ENCODE measurements at regions not wholly inside any gene's neighbourhood (a gene's known extent, or its start where the extent isn't known, plus 50 kb on each side); places are given as distances from the start of the nearest gene placed in this dataset.

GRCh38 chr12:98410356-98410755, 105.0 kb upstream of the TMPO start:
- no peak for DNase-seq

GRCh38 chr12:98416845-98417244, 98.5 kb upstream of the TMPO start:
- DNase-seq, result no peak

GRCh38 chr12:98417266-98417665, 98.1 kb upstream of the TMPO start:
- no peak for DNase-seq

- no peak for DNase-seq
Measured at GRCh38 chr12:98418357-98419075, 96.9 kb upstream of the TMPO start.

GRCh38 chr12:98419081-98419794, 96.2 kb upstream of the TMPO start:
- no peak for DNase-seq

GRCh38 chr12:98419795-98420404, 95.5 kb upstream of the TMPO start:
- DNase-seq, result no peak

GRCh38 chr12:98420461-98420860, 94.9 kb upstream of the TMPO start:
- DNase-seq, result no peak

GRCh38 chr12:98421316-98421715, 94.1 kb upstream of the TMPO start:
- DNase-seq, result no peak

- DNase-seq, result no peak
Measured at GRCh38 chr12:98422359-98422758, 93.0 kb upstream of the TMPO start.

- no peak for DNase-seq
Measured at GRCh38 chr12:98422812-98423211, 92.6 kb upstream of the TMPO start.

- no peak for DNase-seq
Measured at GRCh38 chr12:98423963-98424362, 91.4 kb upstream of the TMPO start.

- DNase-seq, result peak; percentile 53
Measured at GRCh38 chr12:98424726-98425401, 90.5 kb upstream of the TMPO start.

GRCh38 chr12:98425859-98426258, 89.5 kb upstream of the TMPO start:
- no peak for DNase-seq

- DNase-seq, result no peak
Measured at GRCh38 chr12:98431089-98431488, 84.3 kb upstream of the TMPO start.

GRCh38 chr12:98437166-98437565, 78.2 kb upstream of the TMPO start:
- no peak for DNase-seq

- DNase-seq, result no peak
Measured at GRCh38 chr12:98437806-98438595, 77.4 kb upstream of the TMPO start.

- DNase-seq, result no peak
Measured at GRCh38 chr12:98438656-98439230, 76.6 kb upstream of the TMPO start.

- DNase-seq, result no peak
Measured at GRCh38 chr12:98439471-98439951, 75.9 kb upstream of the TMPO start.

- no peak for DNase-seq
Measured at GRCh38 chr12:98439981-98440581, 75.3 kb upstream of the TMPO start.

GRCh38 chr12:98446060-98446459, 69.3 kb upstream of the TMPO start:
- DNase-seq, result no peak

GRCh38 chr12:98446682-98447081, 68.7 kb upstream of the TMPO start:
- DNase-seq, result no peak

- no peak for DNase-seq
Measured at GRCh38 chr12:98449584-98449983, 65.8 kb upstream of the TMPO start.
